DND-41 (cell line): ENCODE measurements at regions not wholly inside any gene's neighbourhood (a gene's known extent, or its start where the extent isn't known, plus 50 kb on each side); places are given as distances from the start of the nearest gene placed in this dataset.

ENCODE experiments used
- CTCF ChIP-seq: IDR thresholded peaks from 2 replicates; pipeline ENCODE4 v1.5.1; 2012; ENCODE audit warnings: borderline replicate concordance, low read length, moderate library complexity, mild to moderate bottlenecking; ENCODE audit not compliant: poor library complexity, severe bottlenecking; ENCODE audit errors: extremely low read depth
- EZH2 ChIP-seq: IDR thresholded peaks from 3 replicates; pipeline ENCODE4 v1.6.1; 2012; ENCODE audit warnings: borderline replicate concordance, low read depth, mild to moderate bottlenecking, moderate library complexity, low read length, inconsistent platforms; ENCODE audit not compliant: severe bottlenecking

GRCh38 chr2:183542606-183543005, 418.4 kb downstream of the NUP35 start:
- TF ChIP-seq CTCF (no peak), EZH2 (no peak)
